Fibroblast of upper back skin (primary cell): ENCODE measurements at regions not wholly inside any gene's neighbourhood (a gene's known extent, or its start where the extent isn't known, plus 50 kb on each side); places are given as distances from the start of the nearest gene placed in this dataset.
A peak's percentile ranks its signal among the peaks of the same experiment; 100 is the strongest.

Experiments used
- DNase-seq: peaks from one replicate; pipeline ENCODE4 v3.0.0-alpha.2; 2013

GRCh38 chr17:21517538-21518293 lies 141.6 kb downstream of the KCNJ12 start:
- DNase-seq: no peak

GRCh38 chr17:21522755-21523336 lies 146.7 kb downstream of the KCNJ12 start:
- no peak for DNase-seq

- no peak for DNase-seq
These were observed 147.5 kb downstream of the KCNJ12 start for GRCh38 chr17:21523497-21524210.

- no peak for DNase-seq
These were observed 148.0 kb downstream of the KCNJ12 start for GRCh38 chr17:21524211-21524591.

GRCh38 chr17:21525464-21526130 lies 149.4 kb downstream of the KCNJ12 start:
- DNase-seq: no peak

- DNase-seq: no peak
These were observed 152.0 kb downstream of the KCNJ12 start for GRCh38 chr17:21528031-21528695.

- no peak for DNase-seq
These were observed 154.2 kb downstream of the KCNJ12 start for GRCh38 chr17:21530311-21530710.

GRCh38 chr17:21530841-21531240 lies 154.7 kb downstream of the KCNJ12 start:
- no peak for DNase-seq

GRCh38 chr17:21532763-21533385 lies 156.7 kb downstream of the KCNJ12 start:
- no peak for DNase-seq

- DNase-seq: no peak
These were observed 156.5 kb upstream of the KCNJ18 start for GRCh38 chr17:21535686-21536375.

GRCh38 chr17:21537302-21537701 lies 155.0 kb upstream of the KCNJ18 start:
- DNase-seq: no peak

- DNase-seq: no peak
These were observed 153.7 kb upstream of the KCNJ18 start for GRCh38 chr17:21538615-21539014.

GRCh38 chr17:21539146-21539545 lies 153.2 kb upstream of the KCNJ18 start:
- DNase-seq: no peak

GRCh38 chr17:21540502-21540901 lies 151.8 kb upstream of the KCNJ18 start:
- DNase-seq: no peak

- no peak for DNase-seq
These were observed 150.3 kb upstream of the KCNJ18 start for GRCh38 chr17:21542070-21542469.

- no peak for DNase-seq
These were observed 149.3 kb upstream of the KCNJ18 start for GRCh38 chr17:21542991-21543390.

- DNase-seq: no peak
These were observed 147.3 kb upstream of the KCNJ18 start for GRCh38 chr17:21545064-21545463.

- no peak for DNase-seq
These were observed 144.1 kb upstream of the KCNJ18 start for GRCh38 chr17:21548236-21548635.

GRCh38 chr17:21549107-21549687 lies 143.1 kb upstream of the KCNJ18 start:
- peak; percentile 86 for DNase-seq

GRCh38 chr17:21550031-21550430 lies 142.3 kb upstream of the KCNJ18 start:
- DNase-seq: peak; percentile 86

- DNase-seq: peak; percentile 88
These were observed 141.0 kb upstream of the KCNJ18 start for GRCh38 chr17:21551081-21551881.
